Endothelial cell of umbilical vein (primary cell): ENCODE measurements at regions not wholly inside any gene's neighbourhood (a gene's known extent, or its start where the extent isn't known, plus 50 kb on each side); places are given as distances from the start of the nearest gene placed in this dataset.

Experiments used
- BruUV-seq: library from RNA; stranded (reverse); fragments of 400-500 nt; replicated peaks from 2 replicates; lab custom pipeline; 2021; lab: Mats Ljungman, UMichigan
- CTCF ChIA-PET: fragments of 300-600, 350-600 bp; sonication (Branson Sonifier 250); formaldehyde crosslinking; loops from one replicate; lab custom pipeline; 2021; ENCODE audit warnings: antibody characterized with exemption, inconsistent platforms; lab: Charles Lee
- POLR2A ChIA-PET: fragments of 300-600, 350-600 bp; sonication (Branson Sonifier 250); formaldehyde crosslinking; loops from one replicate; lab custom pipeline; 2021; ENCODE audit warnings: antibody characterized with exemption, inconsistent platforms; lab: Charles Lee
- DNase-seq: peaks from one replicate; pipeline ENCODE4 v3.0.0-alpha.2; 2011; ENCODE audit warnings: low read depth, low spot score
- FAIRE-seq: peaks from 2 replicates; lab custom pipeline; 2011; peaks lifted over from hg19 to GRCh38; lab: Jason Lieb, UNC
- H2AFZ ChIP-seq: 2 replicates; pipeline ENCODE4 v1.6.0; 2012; ENCODE audit warnings: low read depth, low read length, control low read depth, inconsistent platforms
- H3K27ac ChIP-seq: 2 replicates; pipeline ENCODE4 v1.5.1; 2011; ENCODE audit warnings: low read depth, mild to moderate bottlenecking, control low read depth, low read length, moderate library complexity; ENCODE audit not compliant: insufficient read depth
- H3K27me3 ChIP-seq, 2 experiments: 2 replicates each; pipeline versions ENCODE4 v1.6.0 to v1.6.1; 2011; ENCODE audit warnings: low read length in 2 of 2, mixed read lengths in 1 of 2; ENCODE audit not compliant: control insufficient read depth in 2 of 2, insufficient read depth in 2 of 2
- H3K36me3 ChIP-seq, 2 experiments: 2 replicates in 1 of 2; 3 replicates in 1 of 2; pipeline ENCODE4 v1.5.1; 2011; ENCODE audit warnings: low read length in 2 of 2, mild to moderate bottlenecking in 1 of 2, moderate library complexity in 1 of 2; ENCODE audit not compliant: control insufficient read depth in 2 of 2, insufficient read depth in 2 of 2; ENCODE audit errors: extremely low read depth in 1 of 2
- H3K4me1 ChIP-seq: 3 replicates; pipeline ENCODE4 v1.5.1; 2011; ENCODE audit warnings: mild to moderate bottlenecking, low read length; ENCODE audit not compliant: control insufficient read depth, insufficient read depth; ENCODE audit errors: extremely low read depth
- H3K4me2 ChIP-seq: 2 replicates; pipeline ENCODE4 v1.6.1; 2011; ENCODE audit warnings: low read length, control low read depth, mixed read lengths; ENCODE audit not compliant: insufficient read depth
- H3K4me3 ChIP-seq, 3 experiments: fragments of 200-600 bp in 1 of 3; sonication (generic), shearing (Covaris generic) in 1 of 3; replicated peaks in 1 of 3; 2 replicates each; pipeline ENCODE4 v1.5.1; 2011 to 2016; ENCODE audit warnings: control low read depth in 3 of 3, low read length in 3 of 3, mild to moderate bottlenecking in 2 of 3, inconsistent platforms in 1 of 3, low read depth in 1 of 3, moderate library complexity in 1 of 3; ENCODE audit not compliant: insufficient read depth in 1 of 3
- H3K79me2 ChIP-seq: 2 replicates; pipeline ENCODE4 v1.6.0; 2012; ENCODE audit warnings: low read length, inconsistent platforms; ENCODE audit not compliant: control insufficient read depth, insufficient read depth
- H3K9ac ChIP-seq: replicated peaks from 2 replicates; pipeline ENCODE3; 2011; ENCODE audit warnings: low read length, control low read depth; ENCODE audit not compliant: insufficient read depth; ENCODE audit errors: extremely low read depth
- H3K9me1 ChIP-seq: replicated peaks from 3 replicates; pipeline ENCODE4 v1.6.0; 2011; ENCODE audit warnings: mild to moderate bottlenecking, low read length; ENCODE audit not compliant: control insufficient read depth, insufficient read depth; ENCODE audit errors: extremely low read depth
- H3K9me3 ChIP-seq: replicated peaks from 2 replicates; pipeline ENCODE4 v1.5.1; 2012; ENCODE audit warnings: low read length, inconsistent platforms; ENCODE audit not compliant: control insufficient read depth, insufficient read depth
- H4K20me1 ChIP-seq: replicated peaks from 2 replicates; pipeline ENCODE3; 2011; ENCODE audit warnings: mild to moderate bottlenecking, low read length; ENCODE audit not compliant: control insufficient read depth, insufficient read depth; ENCODE audit errors: extremely low read depth
- EZH2 ChIP-seq: IDR thresholded peaks from 2 replicates; pipeline ENCODE4 v1.6.1; 2012; ENCODE audit warnings: borderline replicate concordance, low read depth, mild to moderate bottlenecking, moderate library complexity, low read length, inconsistent platforms; ENCODE audit not compliant: severe bottlenecking
- FOS ChIP-seq: IDR thresholded peaks from 2 replicates; pipeline ENCODE4 v1.6.1; 2011; ENCODE audit warnings: mild to moderate bottlenecking, low read length, moderate library complexity, borderline replicate concordance; ENCODE audit not compliant: insufficient read depth
- GATA2 ChIP-seq: IDR thresholded peaks from 2 replicates; pipeline ENCODE4 v1.7.0; 2011; ENCODE audit warnings: low read depth, mild to moderate bottlenecking, moderate library complexity, mixed read lengths, low read length; ENCODE audit not compliant: insufficient read length, insufficient read depth
- JUN ChIP-seq: IDR thresholded peaks from 2 replicates; pipeline ENCODE4 v1.6.1; 2011; ENCODE audit warnings: borderline replicate concordance, low read depth; ENCODE audit not compliant: insufficient read length, insufficient read depth
- MYC ChIP-seq: IDR thresholded peaks from one replicate; pipeline ENCODE4 v1.6.1; 2011; ENCODE audit warnings: mild to moderate bottlenecking, low read depth, low read length
- POLR2AphosphoS5 ChIP-seq: IDR thresholded peaks from 2 replicates; pipeline ENCODE4 v1.6.1; 2012; ENCODE audit warnings: low read depth, mild to moderate bottlenecking, control low read depth, low read length, moderate library complexity; ENCODE audit not compliant: insufficient read depth
- dilution Hi-C: fragments of 300-500 bp; cut with MboI; formaldehyde crosslinking; loops from one replicate; pipeline ENCODE4 v1.15.0; 2019; ENCODE audit warnings: low sequenced_read_pairs; ENCODE audit not compliant: extremely low pct_ligation_motif_present
- intact Hi-C: fragments of 100-400 bp; cut with micrococcal nuclease; formaldehyde crosslinking; loops from one replicate; pipeline ENCODE4 v1.10.0; 2022
- TF ChIP-seq, protein P1 (sequence below), 2 donors: IDR thresholded peaks; 1 replicate in 1 of 2; 2 replicates in 1 of 2; pipeline ENCODE4 v1.5.1; 2011; ENCODE audit warnings: low read length in 2 of 2, mild to moderate bottlenecking in 2 of 2, moderate library complexity in 2 of 2, control low read depth in 1 of 2, inconsistent platforms in 1 of 2, low read depth in 1 of 2; ENCODE audit not compliant: insufficient read depth in 1 of 2; ENCODE audit errors: extremely low read depth in 1 of 2
- TF ChIP-seq, protein P2 (sequence below): IDR thresholded peaks from 2 replicates; pipeline ENCODE4 v1.6.1; 2011; ENCODE audit not compliant: insufficient read depth, insufficient read length

DNA sequence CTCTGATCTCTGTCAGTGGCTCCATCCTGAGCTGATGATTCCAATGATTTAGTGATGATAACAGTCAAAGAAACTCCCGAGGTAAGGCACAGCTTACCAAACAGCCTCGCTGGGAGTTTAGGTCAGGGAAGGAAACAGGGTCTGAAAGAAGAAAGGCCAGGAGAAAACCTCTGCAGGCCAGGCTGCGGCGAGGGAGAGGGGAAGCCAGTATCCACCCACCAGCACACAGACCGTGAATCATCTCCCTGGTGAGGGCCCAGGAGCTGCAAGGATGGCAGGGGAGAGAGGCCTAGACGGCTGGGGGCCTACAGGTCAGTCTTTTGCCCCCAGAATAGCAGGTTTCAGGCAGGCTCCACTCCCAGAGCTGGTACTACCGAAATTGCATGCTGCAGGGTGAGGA lies 590.5 kb downstream of the CCDC171 start:
- Histone ChIP-seq H3K79me2 (no peaks in the 10 kb centered on the region), H3K36me3 (no peaks in the 10 kb centered on the region), H3K27me3 (peaks cover 3% of the 10 kb centered on the region in 2 experiments), H3K9me1 (no peaks in the 10 kb centered on the region), H3K9me3 (no peaks in the 10 kb centered on the region), H4K20me1 (no peaks in the 10 kb centered on the region), H3K4me2 (no peak overlapping the region), H3K4me1 (no peaks in the 10 kb centered on the region), H2AFZ (no peak overlapping the region), H3K9ac (no peak overlapping the region), H3K27ac (no peak overlapping the region), H3K4me3 (no peak overlapping the region)
- BruUV-seq, result no TSS peak
- no peak for TF ChIP-seq JUN
- dilution Hi-C loops (no loop called here), intact Hi-C loops (no loop called here)
- DNase-seq (no peak), FAIRE-seq (no peak)
- POLR2A ChIA-PET, result no interaction called here
- CTCF ChIA-PET, result interaction anchor here (0.9 to 1.4 kb wide), 4 partner anchors 10 to 583 kb away, joined by 3 to 9 read pairs (median 4); no protein-coding TSS in a partner anchor

DNA sequence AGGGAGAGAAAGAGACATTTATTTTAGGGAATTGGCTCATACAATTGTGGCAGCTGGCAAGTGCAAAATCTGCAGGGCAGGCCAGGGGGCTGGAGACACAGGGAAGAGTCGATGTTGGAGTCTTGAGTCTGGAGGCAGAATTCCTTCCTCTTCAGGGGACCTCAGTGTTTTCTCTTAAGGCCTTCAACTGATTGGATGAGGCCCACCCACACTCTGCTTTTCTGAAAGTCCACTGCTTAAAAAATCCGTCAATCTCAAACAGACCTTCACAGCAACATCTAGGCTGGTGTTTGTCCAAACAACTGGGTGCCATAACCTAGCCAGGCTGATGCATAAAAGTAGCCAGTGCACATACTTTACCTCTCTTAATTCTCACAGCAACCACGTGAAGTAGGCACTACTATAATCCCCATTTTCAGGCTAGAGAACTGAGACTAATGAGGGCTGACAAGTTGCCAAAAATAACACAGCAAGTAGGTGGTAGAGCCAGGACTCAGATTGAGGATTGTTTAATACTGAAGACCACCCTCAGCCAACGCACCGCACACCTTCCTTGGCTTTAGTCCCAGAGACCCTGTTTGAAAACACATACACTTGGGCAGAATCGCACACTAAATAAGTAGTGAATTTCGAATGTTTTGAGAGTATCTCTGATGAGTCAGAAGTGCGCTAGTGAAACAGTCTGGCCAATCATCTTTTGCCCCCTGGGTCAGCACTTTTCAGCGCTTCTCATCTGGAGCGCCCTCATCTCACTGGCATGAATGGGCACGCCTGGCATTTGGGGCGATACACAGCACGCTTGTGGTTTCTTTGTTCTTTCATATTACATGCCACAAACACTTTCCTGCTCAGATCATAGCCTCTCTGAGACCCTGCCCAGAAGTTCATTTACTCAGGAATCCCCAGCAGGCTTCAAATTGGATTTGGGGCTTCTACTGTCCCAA lies 591.4 kb downstream of the CCDC171 start:
- Histone ChIP-seq H2AFZ (no peak overlapping the region), H3K36me3 (no peaks in the 10 kb centered on the region), H3K79me2 (no peaks in the 10 kb centered on the region), H3K27ac (no peak overlapping the region), H3K9ac (no peak overlapping the region), H3K4me3 (no peak overlapping the region), H3K4me1 (no peaks in the 10 kb centered on the region), H3K27me3 (peaks cover 1 to 3% of the 10 kb centered on the region in 2 experiments), H3K9me3 (no peaks in the 10 kb centered on the region), H3K9me1 (no peaks in the 10 kb centered on the region), H3K4me2 (no peak overlapping the region), H4K20me1 (no peaks in the 10 kb centered on the region)
- ChIA-PET POLR2A (no interaction called here), CTCF (interaction anchor here (1.2 to 2.1 kb wide), 2 partner anchors 10 to 11 kb away, joined by 3 to 9 read pairs; no protein-coding TSS in a partner anchor)
- FAIRE-seq (no peak), DNase-seq (no peak)
- intact Hi-C loops, result no loop called here
- dilution Hi-C loops, result no loop called here
- TF ChIP-seq, protein P1, sequence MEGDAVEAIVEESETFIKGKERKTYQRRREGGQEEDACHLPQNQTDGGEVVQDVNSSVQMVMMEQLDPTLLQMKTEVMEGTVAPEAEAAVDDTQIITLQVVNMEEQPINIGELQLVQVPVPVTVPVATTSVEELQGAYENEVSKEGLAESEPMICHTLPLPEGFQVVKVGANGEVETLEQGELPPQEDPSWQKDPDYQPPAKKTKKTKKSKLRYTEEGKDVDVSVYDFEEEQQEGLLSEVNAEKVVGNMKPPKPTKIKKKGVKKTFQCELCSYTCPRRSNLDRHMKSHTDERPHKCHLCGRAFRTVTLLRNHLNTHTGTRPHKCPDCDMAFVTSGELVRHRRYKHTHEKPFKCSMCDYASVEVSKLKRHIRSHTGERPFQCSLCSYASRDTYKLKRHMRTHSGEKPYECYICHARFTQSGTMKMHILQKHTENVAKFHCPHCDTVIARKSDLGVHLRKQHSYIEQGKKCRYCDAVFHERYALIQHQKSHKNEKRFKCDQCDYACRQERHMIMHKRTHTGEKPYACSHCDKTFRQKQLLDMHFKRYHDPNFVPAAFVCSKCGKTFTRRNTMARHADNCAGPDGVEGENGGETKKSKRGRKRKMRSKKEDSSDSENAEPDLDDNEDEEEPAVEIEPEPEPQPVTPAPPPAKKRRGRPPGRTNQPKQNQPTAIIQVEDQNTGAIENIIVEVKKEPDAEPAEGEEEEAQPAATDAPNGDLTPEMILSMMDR (IDR thresholded peaks at IDR 0.05; ENCODE audit: extremely low read depth in 1 of 2, insufficient read depth in 1 of 2, low read depth in 1 of 2, low read length in 2 of 2), result no peak
- TF ChIP-seq, protein P2, sequence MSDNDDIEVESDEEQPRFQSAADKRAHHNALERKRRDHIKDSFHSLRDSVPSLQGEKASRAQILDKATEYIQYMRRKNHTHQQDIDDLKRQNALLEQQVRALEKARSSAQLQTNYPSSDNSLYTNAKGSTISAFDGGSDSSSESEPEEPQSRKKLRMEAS, result no peak
- TF ChIP-seq FOS (no peak), GATA2 (no peak), MYC (no peak), EZH2 (no peak), POLR2AphosphoS5 (no peak)
- no TSS peak for BruUV-seq
